Esophagus muscularis mucosa (tissue), 4 donors: ENCODE measurements at regions not wholly inside any gene's neighbourhood (a gene's known extent, or its start where the extent isn't known, plus 50 kb on each side); places are given as distances from the start of the nearest gene placed in this dataset.

Experiments used
- DNase-seq: peaks from one replicate; pipeline ENCODE4 v3.0.0-alpha.2; 2017; ENCODE audit errors: extremely low spot score
- H3K27ac ChIP-seq, 4 donors: fragments of 200-600 bp; sonication (generic); replicated peaks in 1 of 4; 1 replicate in 3 of 4; 2 replicates in 1 of 4; pipeline ENCODE4 v1.5.1; 2016 to 2019; ENCODE audit warnings: mild to moderate bottlenecking in 1 of 4
- H3K27me3 ChIP-seq, 4 donors: fragments of 200-600 bp; sonication (generic); one replicate each; pipeline versions ENCODE4 v1.5.1 to v1.6.0; 2016 to 2019
- H3K36me3 ChIP-seq, 4 donors: fragments of 200-600 bp; sonication (generic); one replicate each; pipeline ENCODE4 v1.5.1; 2016 to 2019
- H3K4me1 ChIP-seq, 4 donors: fragments of 200-600 bp; sonication (generic); one replicate each; pipeline ENCODE4 v1.5.1; 2016 to 2019
- H3K4me3 ChIP-seq, 4 donors: fragments of 200-600 bp; sonication (generic); 1 replicate in 2 of 4; 2 replicates in 2 of 4; pipeline ENCODE4 v1.5.1; 2016 to 2019; ENCODE audit warnings: mild to moderate bottlenecking in 4 of 4, moderate library complexity in 1 of 4
- H3K9me3 ChIP-seq, 4 donors: fragments of 200-600 bp; sonication (generic); 1 replicate in 3 of 4; 2 replicates in 1 of 4; pipeline ENCODE4 v1.5.1; 2016 to 2019
- EP300 ChIP-seq: sonication (generic); formaldehyde crosslinking; IDR thresholded peaks from one replicate; pipeline ENCODE4 v1.6.1; 2017; ENCODE audit warnings: antibody characterized with exemption
- POLR2A ChIP-seq: fragments of 450-650 bp; IDR thresholded peaks from one replicate; pipeline ENCODE4 v1.6.1; 2017; ENCODE audit warnings: antibody characterized with exemption, moderate library complexity, mild to moderate bottlenecking, low read depth
- POLR2AphosphoS5 ChIP-seq, 2 donors: sonication (generic); formaldehyde crosslinking; IDR thresholded peaks; one replicate each; pipeline ENCODE4 v1.6.1; 2017; ENCODE audit warnings: antibody characterized with exemption in 2 of 2
- WGBS: methylation state at CpG from one replicate; pipeline ENCODE4 v1.1.5; 2018; 5-methylcytosine and 5-hydroxymethylcytosine counted together
- intact Hi-C: fragments of 100-400 bp; cut with DNase I; formaldehyde crosslinking; loops from one replicate; pipeline ENCODE4 v1.15.1; 2023
- TF ChIP-seq, protein P1 (sequence below), 3 experiments: fragments of 200-600 bp in 2 of 3; fragments of 450-650 bp in 1 of 3; sonication (generic) in 2 of 3; IDR thresholded peaks; one replicate each; pipeline ENCODE4 v1.5.1; 2017 to 2019; ENCODE audit warnings: antibody characterized with exemption in 3 of 3, mild to moderate bottlenecking in 2 of 3, moderate library complexity in 1 of 3

DNA sequence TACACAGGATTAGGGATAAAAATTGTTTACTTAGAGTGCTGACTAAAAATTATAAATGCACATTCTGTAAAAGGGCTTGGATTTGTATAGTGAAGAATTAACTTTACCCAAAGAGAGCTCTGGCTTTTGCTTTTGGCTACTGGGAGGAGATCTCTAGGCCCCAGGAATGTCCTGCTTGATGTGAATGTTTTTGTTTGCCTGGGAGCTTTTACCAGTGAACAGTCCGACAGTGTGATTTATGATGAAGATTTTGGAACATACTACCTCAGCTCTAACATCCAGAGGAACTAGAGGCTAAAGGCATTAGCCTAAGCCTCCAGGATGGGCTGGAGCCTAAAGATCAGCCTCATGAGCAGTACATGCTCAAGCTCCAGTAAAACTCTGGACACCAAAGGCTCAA lies 103.7 kb upstream of the RFX3 start:
- 67% methylated on average over 1 of the region's 1 CpG for WGBS
- peaks cover 0 to 13% (median 11%) of the 10 kb centered on the region in 4 donors for H3K4me1 ChIP-seq
- H3K36me3 ChIP-seq: peaks cover 0 to 7% (median 0%) of the 10 kb centered on the region in 4 donors
- no peaks in the 10 kb centered on the region for H3K27me3 ChIP-seq
- TF ChIP-seq, protein P1, sequence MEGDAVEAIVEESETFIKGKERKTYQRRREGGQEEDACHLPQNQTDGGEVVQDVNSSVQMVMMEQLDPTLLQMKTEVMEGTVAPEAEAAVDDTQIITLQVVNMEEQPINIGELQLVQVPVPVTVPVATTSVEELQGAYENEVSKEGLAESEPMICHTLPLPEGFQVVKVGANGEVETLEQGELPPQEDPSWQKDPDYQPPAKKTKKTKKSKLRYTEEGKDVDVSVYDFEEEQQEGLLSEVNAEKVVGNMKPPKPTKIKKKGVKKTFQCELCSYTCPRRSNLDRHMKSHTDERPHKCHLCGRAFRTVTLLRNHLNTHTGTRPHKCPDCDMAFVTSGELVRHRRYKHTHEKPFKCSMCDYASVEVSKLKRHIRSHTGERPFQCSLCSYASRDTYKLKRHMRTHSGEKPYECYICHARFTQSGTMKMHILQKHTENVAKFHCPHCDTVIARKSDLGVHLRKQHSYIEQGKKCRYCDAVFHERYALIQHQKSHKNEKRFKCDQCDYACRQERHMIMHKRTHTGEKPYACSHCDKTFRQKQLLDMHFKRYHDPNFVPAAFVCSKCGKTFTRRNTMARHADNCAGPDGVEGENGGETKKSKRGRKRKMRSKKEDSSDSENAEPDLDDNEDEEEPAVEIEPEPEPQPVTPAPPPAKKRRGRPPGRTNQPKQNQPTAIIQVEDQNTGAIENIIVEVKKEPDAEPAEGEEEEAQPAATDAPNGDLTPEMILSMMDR (IDR thresholded peaks at IDR 0.05): no peak
- TF ChIP-seq EP300 (no peak), POLR2AphosphoS5 (IDR thresholded peaks at IDR 0.05) (no peak)
- H3K4me3 ChIP-seq: no peak overlapping the region
- intact Hi-C loops: no loop called here
- no peaks in the 10 kb centered on the region for H3K9me3 ChIP-seq
- DNase-seq: no peak
- H3K27ac ChIP-seq: no peak overlapping the region

DNA sequence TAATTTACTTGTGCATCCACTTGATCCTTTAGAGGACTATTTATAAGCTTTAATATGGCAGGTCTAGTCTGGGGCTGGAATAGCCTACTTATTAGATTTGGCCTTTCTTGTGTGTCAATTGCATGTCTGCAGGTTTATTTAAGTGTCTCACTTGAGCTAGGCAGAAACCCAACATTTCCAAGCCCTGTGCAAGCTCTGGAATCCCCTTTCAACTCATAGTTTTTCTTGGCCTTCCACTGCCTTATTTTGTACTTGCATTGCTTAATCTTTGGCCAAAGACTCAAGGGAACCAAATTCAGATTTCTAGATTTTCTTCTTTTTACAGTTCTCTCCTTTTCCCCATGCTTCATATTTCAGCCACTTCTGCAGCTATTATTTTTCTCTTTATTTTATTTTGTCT lies 102.4 kb upstream of the RFX3 start:
- no peaks in the 10 kb centered on the region for H3K27me3 ChIP-seq
- intact Hi-C loops: no loop called here

DNA sequence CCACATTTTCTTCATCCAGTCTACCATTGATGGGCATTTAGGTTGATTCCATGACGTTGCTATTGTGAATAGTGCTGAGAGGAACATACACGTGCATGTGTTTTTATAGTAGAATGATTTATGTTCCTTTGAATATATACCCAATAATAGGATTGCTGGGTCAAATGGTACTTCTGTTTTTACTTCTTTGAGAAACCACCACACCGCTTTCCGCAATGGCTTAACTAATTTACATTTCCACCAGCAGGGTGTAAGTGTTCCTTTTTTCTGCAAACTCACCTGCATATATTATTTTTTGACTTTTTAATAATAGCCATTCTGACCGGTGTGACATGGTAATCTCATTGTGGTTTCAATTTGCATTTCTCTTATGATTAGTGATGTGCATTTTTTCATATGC lies 82.2 kb upstream of the RFX3 start:
- intact Hi-C loops: no loop called here
- H3K36me3 ChIP-seq: peaks cover 0 to 3% (median 0%) of the 10 kb centered on the region in 4 donors
- 82% methylated on average over 5 of the region's 5 CpGs for WGBS

More for the DNA sequence above, 102.4 kb upstream of the RFX3 start:
- Histone ChIP-seq H3K4me3 (no peak overlapping the region), H3K27ac (no peak overlapping the region), H3K36me3 (peaks cover 0 to 10% (median 0%) of the 10 kb centered on the region in 4 donors), H3K4me1 (peaks cover 0 to 13% (median 11%) of the 10 kb centered on the region in 4 donors), H3K9me3 (no peaks in the 10 kb centered on the region)
- DNase-seq: no peak
- no peak for TF ChIP-seq POLR2A
- TF ChIP-seq EP300: no peak
- TF ChIP-seq, protein P1 (IDR thresholded peaks at IDR 0.05): no peak
- no peak for TF ChIP-seq POLR2AphosphoS5 (IDR thresholded peaks at IDR 0.05)

DNA sequence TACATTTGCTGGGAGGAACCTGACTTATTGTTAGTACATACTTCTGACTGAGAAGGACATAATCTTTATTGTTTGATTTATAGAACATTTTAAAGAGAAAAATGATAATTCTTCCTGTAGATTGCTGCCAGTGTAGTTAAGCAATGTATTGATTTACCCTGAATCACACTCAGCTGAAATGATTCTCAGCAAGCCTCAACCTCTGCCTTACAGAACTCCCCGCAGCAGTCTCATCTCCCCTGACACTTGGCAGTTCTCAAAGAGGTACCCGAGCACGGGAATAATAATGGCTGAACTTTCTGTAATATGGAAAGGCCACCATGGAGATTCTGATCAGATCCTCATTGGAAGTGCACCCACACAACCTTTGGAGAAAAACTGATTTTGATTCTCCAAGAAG lies 74.9 kb upstream of the RFX3 start:
- TF ChIP-seq POLR2A: no peak
- no peak for TF ChIP-seq POLR2AphosphoS5 (IDR thresholded peaks at IDR 0.05)
- TF ChIP-seq, protein P1 (IDR thresholded peaks at IDR 0.05): no peak
- TF ChIP-seq EP300: no peak
- intact Hi-C loops: no loop called here
- Histone ChIP-seq H3K36me3 (no peaks in the 10 kb centered on the region), H3K27ac (no peak overlapping the region), H3K9me3 (no peaks in the 10 kb centered on the region), H3K27me3 (no peaks in the 10 kb centered on the region), H3K4me3 (no peak overlapping the region), H3K4me1 (no peaks in the 10 kb centered on the region)
- DNase-seq: no peak
- 88% methylated on average over 3 of the region's 3 CpGs for WGBS

More for the DNA sequence above, 82.2 kb upstream of the RFX3 start:
- no peak for DNase-seq
- Histone ChIP-seq H3K27me3 (no peaks in the 10 kb centered on the region), H3K4me1 (no peaks in the 10 kb centered on the region), H3K9me3 (peaks cover 0 to 3% (median 0%) of the 10 kb centered on the region in 4 donors), H3K27ac (no peak overlapping the region), H3K4me3 (no peak overlapping the region)
- TF ChIP-seq EP300: no peak
- TF ChIP-seq POLR2AphosphoS5 (IDR thresholded peaks at IDR 0.05): no peak
- TF ChIP-seq, protein P1 (IDR thresholded peaks at IDR 0.05): no peak
- TF ChIP-seq POLR2A: no peak

DNA sequence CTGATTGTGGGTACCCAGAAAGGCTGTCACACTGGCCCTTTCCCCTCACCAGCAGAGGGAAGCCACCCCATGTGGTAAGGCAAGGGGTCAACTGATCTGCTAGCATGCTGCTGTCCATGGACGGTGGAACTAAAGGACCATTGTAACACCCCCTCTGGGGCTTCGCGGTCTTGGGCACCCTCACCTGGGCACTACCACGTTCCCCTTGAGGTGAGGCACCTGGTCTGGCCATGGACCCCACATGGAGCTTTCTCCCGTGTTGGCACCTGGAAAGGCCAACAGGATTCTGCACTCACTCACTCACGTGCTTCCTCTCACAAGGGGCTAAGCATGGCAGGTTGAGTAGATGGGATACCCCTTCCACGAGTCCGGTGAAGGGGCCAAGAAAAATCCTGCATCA lies 72.0 kb upstream of the RFX3 start:
- no peaks in the 10 kb centered on the region for H3K36me3 ChIP-seq
- no peaks in the 10 kb centered on the region for H3K4me1 ChIP-seq
- no peak overlapping the region for H3K4me3 ChIP-seq
- intact Hi-C loops: no loop called here
- TF ChIP-seq POLR2A: no peak
- no peaks in the 10 kb centered on the region for H3K27me3 ChIP-seq
- DNase-seq: no peak
- H3K9me3 ChIP-seq: no peaks in the 10 kb centered on the region
- no peak overlapping the region for H3K27ac ChIP-seq
- 92% methylated on average over 8 of the region's 8 CpGs for WGBS
